ENCODE measurements at regions not wholly inside any gene's neighbourhood (a gene's known extent, or its start where the extent isn't known, plus 50 kb on each side); places are given as distances from the start of the nearest gene placed in this dataset.

DNA sequence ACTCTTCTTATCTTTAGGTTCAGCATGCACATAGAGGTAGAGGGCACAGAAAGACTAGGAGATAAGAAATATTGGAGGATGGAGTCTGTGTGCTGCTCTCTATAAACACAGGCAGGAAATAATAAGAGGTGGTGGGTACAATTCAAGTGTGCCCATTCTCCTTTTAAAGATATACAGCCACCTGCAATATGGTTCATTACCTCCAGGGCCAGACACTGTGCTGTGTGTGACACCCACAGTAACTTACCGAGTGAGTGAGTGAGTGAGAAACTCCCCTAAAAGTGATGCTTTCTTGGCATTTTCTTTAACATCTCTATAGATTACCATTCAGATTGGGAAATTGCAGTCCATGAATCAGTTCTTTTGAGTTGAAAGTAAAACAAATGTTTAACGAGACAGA, 311.8 kb upstream of the KCNN2 start:
- Mint-ChIP-seq H3K27ac (no peak overlapping the region), H3K27me3 (ENCODE audit: insufficient read depth) (peaks cover 7% of the 10 kb centered on the region), H3K9me3 (no peaks in the 10 kb centered on the region), H3K36me3 (ENCODE audit: low read depth) (no peaks in the 10 kb centered on the region), H3K4me3 (no peak overlapping the region), H3K4me1 (ENCODE audit: low read depth) (peaks cover 5% of the 10 kb centered on the region; the same call in 1 of the 2 replicates)
- no peak for DNase-seq
- TF ChIP-seq, protein P1, sequence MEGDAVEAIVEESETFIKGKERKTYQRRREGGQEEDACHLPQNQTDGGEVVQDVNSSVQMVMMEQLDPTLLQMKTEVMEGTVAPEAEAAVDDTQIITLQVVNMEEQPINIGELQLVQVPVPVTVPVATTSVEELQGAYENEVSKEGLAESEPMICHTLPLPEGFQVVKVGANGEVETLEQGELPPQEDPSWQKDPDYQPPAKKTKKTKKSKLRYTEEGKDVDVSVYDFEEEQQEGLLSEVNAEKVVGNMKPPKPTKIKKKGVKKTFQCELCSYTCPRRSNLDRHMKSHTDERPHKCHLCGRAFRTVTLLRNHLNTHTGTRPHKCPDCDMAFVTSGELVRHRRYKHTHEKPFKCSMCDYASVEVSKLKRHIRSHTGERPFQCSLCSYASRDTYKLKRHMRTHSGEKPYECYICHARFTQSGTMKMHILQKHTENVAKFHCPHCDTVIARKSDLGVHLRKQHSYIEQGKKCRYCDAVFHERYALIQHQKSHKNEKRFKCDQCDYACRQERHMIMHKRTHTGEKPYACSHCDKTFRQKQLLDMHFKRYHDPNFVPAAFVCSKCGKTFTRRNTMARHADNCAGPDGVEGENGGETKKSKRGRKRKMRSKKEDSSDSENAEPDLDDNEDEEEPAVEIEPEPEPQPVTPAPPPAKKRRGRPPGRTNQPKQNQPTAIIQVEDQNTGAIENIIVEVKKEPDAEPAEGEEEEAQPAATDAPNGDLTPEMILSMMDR (IDR thresholded peaks at IDR 0.05), result no peak; the same call in 1 of the 2 replicates

DNA sequence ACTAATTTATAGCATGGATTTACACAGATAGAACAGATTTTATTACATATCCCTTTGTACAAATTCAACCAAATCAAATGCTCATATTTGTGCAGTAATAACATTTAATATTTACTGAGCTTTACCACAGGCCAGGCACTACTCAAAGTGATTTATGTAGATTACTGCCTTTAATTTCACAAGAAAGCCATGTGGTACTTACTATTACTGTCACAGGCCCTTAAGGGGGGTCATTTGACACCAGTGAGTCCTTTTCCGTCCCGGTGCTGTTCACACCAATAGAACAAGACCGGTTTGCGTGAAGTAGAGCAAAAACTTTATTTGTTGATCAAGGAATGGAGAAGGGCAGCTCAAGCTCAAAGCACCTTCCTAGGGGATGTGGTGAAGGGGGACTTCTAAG, 308.5 kb upstream of the KCNN2 start:
- no peaks in the 10 kb centered on the region for H3K9me3 Mint-ChIP-seq
- peaks cover 20% of the 10 kb centered on the region for H3K27me3 Mint-ChIP-seq (ENCODE audit: insufficient read depth)
- no peak overlapping the region for H3K4me3 Mint-ChIP-seq
- H3K36me3 Mint-ChIP-seq (ENCODE audit: low read depth), result no peaks in the 10 kb centered on the region
- DNase-seq, result no peak
- H3K27ac Mint-ChIP-seq, result no peak overlapping the region
- H3K4me1 Mint-ChIP-seq (ENCODE audit: low read depth), result peaks cover 8% of the 10 kb centered on the region; the same call in 1 of the 2 replicates
- TF ChIP-seq, protein P1 (IDR thresholded peaks at IDR 0.05), result no peak

DNA sequence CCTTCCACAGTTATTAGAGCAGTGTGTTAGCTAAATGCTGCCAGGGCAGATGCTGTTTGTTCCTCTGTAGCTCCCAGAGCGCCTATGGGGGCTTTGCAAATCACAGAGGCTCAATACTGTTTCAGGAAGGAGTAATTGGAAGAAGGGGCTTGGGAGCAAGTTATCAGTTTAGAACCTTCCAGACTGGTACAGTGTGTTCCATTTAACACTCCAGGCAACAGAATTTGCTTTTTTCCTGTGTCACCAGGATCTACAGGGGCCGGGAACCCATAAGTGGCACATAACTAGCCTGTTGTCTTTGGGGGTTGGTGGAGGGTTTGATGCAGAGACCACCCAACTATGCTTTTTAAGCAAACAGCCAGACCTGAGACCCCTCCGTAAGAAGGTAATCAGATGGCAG, 307.3 kb upstream of the KCNN2 start:
- Mint-ChIP-seq H3K36me3 (ENCODE audit: low read depth) (no peaks in the 10 kb centered on the region), H3K27me3 (ENCODE audit: insufficient read depth) (peaks cover 22% of the 10 kb centered on the region), H3K9me3 (no peaks in the 10 kb centered on the region), H3K27ac (no peak overlapping the region), H3K4me3 (peak overlapping the region; percentile 85; the same call in 1 of the 2 replicates), H3K4me1 (ENCODE audit: low read depth) (peaks cover 8% of the 10 kb centered on the region; the same call in 1 of the 2 replicates)
- TF ChIP-seq, protein P1 (IDR thresholded peaks at IDR 0.05), result no peak
- DNase-seq, result no peak

DNA sequence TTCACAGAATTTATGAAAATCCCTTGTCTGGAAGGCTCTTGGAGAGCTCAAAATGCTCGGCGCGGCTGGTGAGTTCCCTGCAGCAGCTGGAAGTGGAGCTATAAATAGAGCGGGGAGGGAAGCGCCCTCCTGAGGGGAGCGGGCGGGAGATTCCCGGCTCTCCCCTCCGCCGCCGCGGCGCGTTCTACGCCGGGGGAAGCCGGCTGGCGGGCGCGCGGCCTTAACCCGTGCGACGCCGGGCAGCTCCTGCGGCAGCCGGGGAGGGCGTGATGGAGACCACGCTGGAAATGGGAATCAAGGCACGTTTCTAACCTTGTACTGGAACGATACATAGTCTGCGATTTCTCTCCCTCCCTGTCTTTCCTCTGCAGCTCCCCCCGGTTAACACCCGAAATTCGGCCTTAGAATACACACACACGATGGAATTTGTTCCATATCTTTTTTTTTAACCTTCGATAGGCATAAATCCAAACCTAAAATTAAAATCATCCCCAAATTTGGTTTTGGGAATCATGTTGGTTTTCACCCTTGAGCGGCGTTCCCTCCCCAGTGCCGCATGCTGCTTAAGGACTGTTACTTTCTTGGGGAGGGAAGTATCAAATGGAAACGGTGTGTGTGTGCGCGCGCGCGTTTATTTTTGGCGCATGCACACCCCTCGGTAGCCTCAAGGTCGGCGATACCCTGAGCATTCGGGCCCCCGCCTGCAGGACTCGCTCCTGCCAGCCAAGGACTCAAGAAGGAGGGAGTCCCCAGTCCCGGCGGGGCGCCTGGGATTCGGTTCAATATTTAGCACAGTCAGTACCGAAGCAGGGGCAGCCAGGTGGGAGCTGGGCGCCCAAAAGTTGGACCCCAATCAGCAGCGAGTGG, 306.3 kb upstream of the KCNN2 start:
- peak; percentile 16 for DNase-seq
- no peaks in the 10 kb centered on the region for H3K36me3 Mint-ChIP-seq (ENCODE audit: low read depth)
- TF ChIP-seq, protein P1 (IDR thresholded peaks at IDR 0.05), result peak; percentile 21; the same call in 1 of the 2 replicates
- peak overlapping the region; percentile 85 for H3K4me3 Mint-ChIP-seq
- H3K9me3 Mint-ChIP-seq, result no peaks in the 10 kb centered on the region
- H3K27ac Mint-ChIP-seq, result no peak overlapping the region
- peaks cover 8% of the 10 kb centered on the region; the same call in 1 of the 2 replicates for H3K4me1 Mint-ChIP-seq (ENCODE audit: low read depth)
- H3K27me3 Mint-ChIP-seq (ENCODE audit: insufficient read depth), result peaks cover 24% of the 10 kb centered on the region

DNA sequence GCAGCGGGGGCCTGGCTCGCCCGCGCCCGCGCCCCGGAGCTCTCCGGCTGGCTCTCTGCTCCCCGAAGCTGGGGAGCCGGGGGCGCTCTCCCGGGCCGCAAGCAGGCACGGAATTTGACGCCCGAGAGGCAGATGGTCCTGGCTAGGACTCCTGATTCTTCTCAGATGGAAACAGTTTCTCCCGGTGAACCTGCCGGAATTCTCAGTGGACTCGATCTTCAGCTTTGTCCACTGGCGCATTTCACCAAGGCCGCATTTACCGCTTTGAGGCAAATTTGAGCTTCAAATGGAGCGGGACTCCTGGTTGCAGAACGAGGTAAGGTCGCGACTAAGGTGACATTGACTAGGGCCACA, 305.7 kb upstream of the KCNN2 start:
- Mint-ChIP-seq H3K4me1 (ENCODE audit: low read depth) (peaks cover 8% of the 10 kb centered on the region; the same call in 1 of the 2 replicates), H3K4me3 (peak overlapping the region; percentile 58)

More for the DNA sequence above, 305.7 kb upstream of the KCNN2 start:
- Mint-ChIP-seq H3K36me3 (ENCODE audit: low read depth) (no peaks in the 10 kb centered on the region), H3K9me3 (no peaks in the 10 kb centered on the region), H3K27me3 (ENCODE audit: insufficient read depth) (peaks cover 24% of the 10 kb centered on the region), H3K27ac (no peak overlapping the region)
- DNase-seq, result no peak
- TF ChIP-seq, protein P1 (IDR thresholded peaks at IDR 0.05), result no peak
